GM21528 (cell line): ENCODE measurements at regions not wholly inside any gene's neighbourhood (a gene's known extent, or its start where the extent isn't known, plus 50 kb on each side); places are given as distances from the start of the nearest gene placed in this dataset.
A peak's percentile ranks its signal among the peaks of the same experiment; 100 is the strongest.

Experiments
- ATAC-seq: cut with Tn5 transposase; IDR thresholded peaks from one replicate; pipeline ENCODE4 v1.9.1; 2021; ENCODE audit warnings: mild to moderate bottlenecking, moderate library complexity; ENCODE audit not compliant: unreplicated experiment, low FRiP score

- ATAC-seq = no peak
These were observed 52.7 kb upstream of the PELI1 start for GRCh38 chr2:64196963-64197362.

- no peak for ATAC-seq
These were observed 56.9 kb upstream of the PELI1 start for GRCh38 chr2:64201151-64201550.

GRCh38 chr2:64202206-64202845 is 58.1 kb upstream of the PELI1 start:
- no peak for ATAC-seq

GRCh38 chr2:64203131-64203857 is 59.1 kb upstream of the PELI1 start:
- ATAC-seq = no peak

- peak; percentile 62 for ATAC-seq
These were observed 59.8 kb upstream of the PELI1 start for GRCh38 chr2:64203858-64204632.

GRCh38 chr2:64204703-64205102 is 60.5 kb upstream of the PELI1 start:
- ATAC-seq = no peak

GRCh38 chr2:64205415-64205814 is 61.2 kb upstream of the PELI1 start:
- no peak for ATAC-seq

- no peak for ATAC-seq
These were observed 63.4 kb upstream of the PELI1 start for GRCh38 chr2:64207573-64207972.

GRCh38 chr2:64210816-64211215 is 66.6 kb upstream of the PELI1 start:
- ATAC-seq = no peak

GRCh38 chr2:64211276-64211921 is 67.2 kb upstream of the PELI1 start:
- no peak for ATAC-seq

- ATAC-seq = no peak
These were observed 68.1 kb upstream of the PELI1 start for GRCh38 chr2:64212346-64212745.

- ATAC-seq = no peak
These were observed 68.6 kb upstream of the PELI1 start for GRCh38 chr2:64212801-64213321.

- ATAC-seq = peak; percentile 56
These were observed 69.5 kb upstream of the PELI1 start for GRCh38 chr2:64213532-64214275.

GRCh38 chr2:64214281-64215115 is 70.3 kb upstream of the PELI1 start:
- ATAC-seq = peak; percentile 68

- no peak for ATAC-seq
These were observed 73.1 kb upstream of the PELI1 start for GRCh38 chr2:64217198-64217869.

- ATAC-seq = no peak
These were observed 74.0 kb upstream of the PELI1 start for GRCh38 chr2:64218137-64218802.

- ATAC-seq = no peak
These were observed 74.9 kb upstream of the PELI1 start for GRCh38 chr2:64219149-64219548.

- ATAC-seq = no peak
These were observed 76.0 kb upstream of the PELI1 start for GRCh38 chr2:64220265-64220664.
